AG04449 (cell line): ENCODE measurements at regions not wholly inside any gene's neighbourhood (a gene's known extent, or its start where the extent isn't known, plus 50 kb on each side); places are given as distances from the start of the nearest gene placed in this dataset.

Experiments used
- CTCF ChIA-PET: fragments of 350-600 bp; formaldehyde crosslinking; extraction: SDS; loops from one replicate; lab custom pipeline; 2021; ENCODE audit warnings: antibody characterized with exemption; lab: Yijun Ruan, JAX
- POLR2A ChIA-PET: fragments of 400-600, 350-600 bp; formaldehyde crosslinking; extraction: SDS; loops from one replicate; lab custom pipeline; 2020; ENCODE audit warnings: antibody characterized with exemption, inconsistent platforms; lab: Yijun Ruan, JAX
- DNase-seq: peaks from one replicate; pipeline ENCODE4 v3.0.0-alpha.2; 2010; ENCODE audit warnings: low read depth, low spot score
- H3K4me3 ChIP-seq: 2 replicates; pipeline ENCODE4 v1.5.1; 2011; ENCODE audit warnings: low read depth, mild to moderate bottlenecking, control low read depth, low read length
- TF ChIP-seq, protein P1 (sequence below): IDR thresholded peaks from one replicate; pipeline ENCODE4 v1.5.1; 2011; ENCODE audit warnings: mild to moderate bottlenecking, moderate library complexity, low read length, control low read depth, inconsistent platforms; ENCODE audit not compliant: insufficient read depth; ENCODE audit errors: missing control alignments

DNA sequence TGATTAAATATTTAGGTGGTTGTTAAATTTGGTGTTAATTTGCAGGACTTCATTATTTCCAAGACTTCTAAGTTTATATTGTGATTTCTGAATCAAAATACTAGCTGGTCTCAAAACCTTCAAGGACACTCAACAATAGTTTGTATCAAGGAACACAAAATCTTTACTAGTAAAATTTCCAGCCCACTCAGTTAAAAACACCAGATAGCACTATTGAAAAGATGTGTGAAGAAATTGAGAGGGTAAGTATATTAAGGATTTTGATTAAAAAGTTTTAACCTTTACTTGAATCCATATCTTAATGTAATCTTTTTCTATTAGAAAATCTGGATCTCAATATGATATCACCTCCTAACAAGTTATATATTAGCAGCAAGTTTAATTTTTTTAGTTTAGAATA is 89.3 kb upstream of the UGT8 start:
- CTCF ChIA-PET: no interaction called here
- TF ChIP-seq, protein P1, sequence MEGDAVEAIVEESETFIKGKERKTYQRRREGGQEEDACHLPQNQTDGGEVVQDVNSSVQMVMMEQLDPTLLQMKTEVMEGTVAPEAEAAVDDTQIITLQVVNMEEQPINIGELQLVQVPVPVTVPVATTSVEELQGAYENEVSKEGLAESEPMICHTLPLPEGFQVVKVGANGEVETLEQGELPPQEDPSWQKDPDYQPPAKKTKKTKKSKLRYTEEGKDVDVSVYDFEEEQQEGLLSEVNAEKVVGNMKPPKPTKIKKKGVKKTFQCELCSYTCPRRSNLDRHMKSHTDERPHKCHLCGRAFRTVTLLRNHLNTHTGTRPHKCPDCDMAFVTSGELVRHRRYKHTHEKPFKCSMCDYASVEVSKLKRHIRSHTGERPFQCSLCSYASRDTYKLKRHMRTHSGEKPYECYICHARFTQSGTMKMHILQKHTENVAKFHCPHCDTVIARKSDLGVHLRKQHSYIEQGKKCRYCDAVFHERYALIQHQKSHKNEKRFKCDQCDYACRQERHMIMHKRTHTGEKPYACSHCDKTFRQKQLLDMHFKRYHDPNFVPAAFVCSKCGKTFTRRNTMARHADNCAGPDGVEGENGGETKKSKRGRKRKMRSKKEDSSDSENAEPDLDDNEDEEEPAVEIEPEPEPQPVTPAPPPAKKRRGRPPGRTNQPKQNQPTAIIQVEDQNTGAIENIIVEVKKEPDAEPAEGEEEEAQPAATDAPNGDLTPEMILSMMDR: no peak
- DNase-seq: no peak
- POLR2A ChIA-PET: no interaction called here
- no peak overlapping the region for H3K4me3 ChIP-seq

DNA sequence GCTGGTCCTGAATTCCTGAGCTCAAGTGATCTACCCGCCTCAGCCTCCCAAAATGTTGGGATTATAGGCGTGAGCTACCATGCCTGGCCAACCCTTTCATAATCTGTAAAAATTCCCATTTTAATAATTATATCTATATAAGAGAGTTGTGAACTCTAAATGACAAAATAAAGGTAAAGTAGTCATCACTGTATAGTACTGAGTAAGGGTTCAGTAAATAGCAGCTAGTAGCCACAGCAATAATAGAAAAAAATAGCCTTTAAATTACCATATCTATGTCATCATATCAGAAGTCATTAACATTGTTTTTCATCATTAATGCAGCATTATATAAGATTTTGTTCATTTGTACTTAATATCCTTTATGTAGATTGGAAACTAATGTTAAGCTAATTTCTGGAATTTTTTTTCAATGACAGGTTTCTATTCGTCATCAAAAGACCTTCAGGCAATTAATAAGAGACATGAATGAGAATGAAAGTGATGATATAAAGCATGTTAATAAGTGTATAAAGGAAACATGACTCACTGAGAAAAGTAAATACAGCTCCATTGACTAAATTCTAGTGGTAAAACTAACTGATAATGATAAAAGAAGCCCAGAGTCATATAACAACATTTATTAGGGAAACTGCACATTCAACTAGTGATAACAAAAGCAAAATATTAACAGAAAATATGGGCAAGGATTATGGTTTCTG is 85.9 kb upstream of the UGT8 start:
- DNase-seq: no peak
- TF ChIP-seq, protein P1: no peak
- ChIA-PET POLR2A (no interaction called here), CTCF (no interaction called here)
- no peak overlapping the region for H3K4me3 ChIP-seq

DNA sequence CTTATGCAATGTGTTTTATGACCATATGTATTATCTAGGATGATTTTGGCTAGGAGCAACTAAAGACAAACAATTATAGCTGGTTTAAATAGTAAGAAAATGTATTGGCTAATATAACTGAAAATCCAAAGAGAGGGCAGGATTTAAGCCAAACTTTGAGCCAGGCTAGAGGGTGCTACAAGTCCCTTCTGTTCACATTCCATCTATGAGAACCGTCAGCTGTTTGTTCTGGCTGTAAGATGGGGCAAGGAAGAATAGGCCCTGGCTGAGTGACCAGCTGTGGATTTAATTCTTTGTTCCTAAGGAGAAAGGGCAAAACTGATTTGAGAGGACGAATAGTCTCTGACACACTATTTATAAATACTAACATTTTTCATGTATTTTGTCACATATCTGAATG is 79.2 kb upstream of the UGT8 start:
- POLR2A ChIA-PET: no interaction called here
- no peak for DNase-seq
- CTCF ChIA-PET: no interaction called here
- TF ChIP-seq, protein P1: no peak
- H3K4me3 ChIP-seq: no peak overlapping the region

DNA sequence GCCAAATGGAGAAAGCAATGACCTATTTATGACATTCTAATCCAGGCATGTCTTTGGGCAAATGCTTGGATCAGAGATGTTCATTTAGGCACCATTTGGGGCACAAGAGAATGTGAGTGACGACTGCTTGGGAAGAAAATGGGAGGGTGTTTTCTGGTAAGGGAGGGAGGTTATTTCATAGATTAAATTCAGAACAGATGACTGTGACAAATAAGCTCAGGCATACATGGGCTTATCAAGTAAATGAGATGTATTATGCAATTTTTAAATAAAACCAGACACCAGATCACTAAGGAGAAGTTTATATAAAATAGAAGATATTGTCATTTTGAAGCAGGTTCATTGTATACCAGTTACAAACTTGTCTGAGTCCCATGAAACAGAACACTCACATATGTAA is 71.4 kb upstream of the UGT8 start:
- POLR2A ChIA-PET: no interaction called here

DNA sequence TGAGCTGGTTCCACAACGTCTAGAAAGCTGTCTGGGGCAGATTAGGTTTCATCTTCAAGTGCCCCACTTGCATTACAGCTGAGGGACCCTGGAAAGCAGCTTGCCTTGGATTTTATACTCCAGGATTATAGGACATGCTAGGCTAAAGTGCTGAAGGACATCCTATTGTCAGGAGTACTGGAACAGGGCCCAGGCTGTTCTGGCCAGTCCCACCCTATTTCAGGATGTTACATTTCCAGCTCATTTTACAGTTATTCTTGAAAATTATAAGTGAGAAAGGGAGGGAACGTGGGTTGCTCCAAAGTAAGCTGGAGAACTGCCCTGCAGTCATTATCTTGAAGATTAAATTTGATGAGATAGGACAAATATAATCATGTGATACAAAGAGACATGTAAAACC is 71.0 kb upstream of the UGT8 start:
- TF ChIP-seq, protein P1: no peak
- CTCF ChIA-PET: no interaction called here
- POLR2A ChIA-PET: no interaction called here
- no peak overlapping the region for H3K4me3 ChIP-seq
- no peak for DNase-seq

More for the DNA sequence above, 71.4 kb upstream of the UGT8 start:
- TF ChIP-seq, protein P1: no peak
- no peak overlapping the region for H3K4me3 ChIP-seq
- CTCF ChIA-PET: no interaction called here
- DNase-seq: no peak

DNA sequence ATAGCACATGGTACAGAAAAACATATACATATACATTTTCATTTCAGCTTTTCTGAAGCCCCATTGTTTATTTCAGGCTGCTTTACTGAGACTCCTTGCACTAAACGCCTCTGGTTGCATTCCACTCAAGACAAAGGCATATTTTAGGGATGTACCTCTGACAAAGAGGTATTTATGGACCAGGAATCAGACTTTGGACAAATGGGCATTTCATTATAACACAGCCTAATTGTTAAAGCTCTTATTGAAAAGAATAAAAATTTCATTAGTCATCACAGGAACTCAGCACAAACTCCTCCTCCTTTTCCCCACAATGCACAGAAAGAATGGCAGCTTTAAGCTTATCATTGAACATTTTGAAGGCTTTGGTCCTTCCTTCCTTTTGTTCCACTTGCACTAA is 62.9 kb upstream of the UGT8 start:
- POLR2A ChIA-PET: no interaction called here
- no peak for DNase-seq

More for the DNA sequence above, 62.9 kb upstream of the UGT8 start:
- no peak overlapping the region for H3K4me3 ChIP-seq
- CTCF ChIA-PET: no interaction called here
- TF ChIP-seq, protein P1: no peak
